ENCODE measurements at regions not wholly inside any gene's neighbourhood (a gene's known extent, or its start where the extent isn't known, plus 50 kb on each side); places are given as distances from the start of the nearest gene placed in this dataset.
"Not testable (repeated sequence)": the region's sequence is repeated elsewhere in the genome, so short reads cannot be mapped to it uniquely, and the experiment has no call there.

DNA sequence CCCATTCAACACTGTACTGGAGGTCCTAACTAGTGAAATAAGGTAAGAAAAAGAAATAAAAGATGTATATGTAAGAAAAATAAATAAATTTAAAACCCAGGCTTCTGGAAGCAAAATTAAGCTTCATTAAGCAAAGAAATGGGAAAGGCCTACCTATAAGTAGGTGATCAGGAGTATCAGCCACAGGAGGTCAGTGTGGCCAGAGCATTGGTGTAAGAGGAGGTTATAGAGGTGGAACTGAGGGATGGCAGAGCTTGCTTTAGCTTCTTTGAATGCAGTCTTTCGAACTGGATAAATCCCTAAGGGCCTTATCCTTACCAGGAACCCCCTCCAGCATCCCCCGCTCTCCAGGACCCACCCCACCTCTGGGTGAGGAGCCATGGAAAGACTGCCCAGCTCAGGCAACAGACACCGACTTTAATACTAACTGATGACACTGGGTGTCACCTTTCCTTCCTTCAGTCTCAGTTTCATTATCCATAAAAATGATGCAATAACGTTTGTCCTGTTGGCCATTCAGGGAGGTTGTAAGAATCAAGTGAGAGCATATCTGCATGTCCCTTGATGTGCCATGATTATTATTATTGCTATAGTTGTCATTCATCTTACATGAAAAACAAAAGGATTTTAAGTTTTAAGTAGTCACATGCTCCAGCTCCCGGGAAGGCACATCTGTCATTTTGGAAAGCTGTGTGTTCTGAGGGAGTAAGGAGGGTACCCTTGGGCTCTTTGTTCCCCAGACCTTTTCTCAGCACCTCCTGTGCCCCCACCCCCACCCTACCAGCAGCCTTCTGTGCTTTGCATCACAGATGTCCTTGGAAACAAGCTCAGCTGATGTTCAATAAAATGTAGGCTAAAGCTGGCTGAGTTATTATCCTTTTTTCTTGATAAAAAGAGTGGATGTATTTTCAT lies 50.8 kb upstream of the CTNNA1 start:
- no peak for DNase-seq (ENCODE audit: low spot score)

DNA sequence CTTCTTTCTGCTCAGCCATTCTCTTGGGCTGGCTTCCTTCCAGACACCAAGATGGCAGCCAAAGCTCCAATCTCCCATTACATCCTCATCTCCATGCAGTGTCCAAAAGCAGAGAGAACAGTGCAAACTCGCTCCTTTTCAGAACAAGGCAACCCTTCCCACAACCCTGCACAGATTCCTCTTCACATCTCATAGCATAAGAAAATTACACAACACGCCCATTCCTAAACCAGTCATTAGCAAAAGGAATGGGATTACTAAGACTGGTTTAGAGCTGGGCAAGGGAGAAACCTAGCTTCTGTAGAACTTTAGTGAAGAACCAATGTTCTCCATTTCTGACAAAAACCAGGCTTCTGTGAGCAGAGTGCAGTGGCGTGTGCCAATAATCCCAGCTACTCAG lies 51.5 kb upstream of the CTNNA1 start:
- DNase-seq (ENCODE audit: low spot score) = no peak

- no peak for DNase-seq (ENCODE audit: low spot score)
These were observed 52.5 kb upstream of the CTNNA1 start for GRCh38 chr5:138700581-138701362.

GRCh38 chr5:138699482-138699881 lies 53.7 kb upstream of the CTNNA1 start:
- no peak for DNase-seq (ENCODE audit: low spot score)

DNA sequence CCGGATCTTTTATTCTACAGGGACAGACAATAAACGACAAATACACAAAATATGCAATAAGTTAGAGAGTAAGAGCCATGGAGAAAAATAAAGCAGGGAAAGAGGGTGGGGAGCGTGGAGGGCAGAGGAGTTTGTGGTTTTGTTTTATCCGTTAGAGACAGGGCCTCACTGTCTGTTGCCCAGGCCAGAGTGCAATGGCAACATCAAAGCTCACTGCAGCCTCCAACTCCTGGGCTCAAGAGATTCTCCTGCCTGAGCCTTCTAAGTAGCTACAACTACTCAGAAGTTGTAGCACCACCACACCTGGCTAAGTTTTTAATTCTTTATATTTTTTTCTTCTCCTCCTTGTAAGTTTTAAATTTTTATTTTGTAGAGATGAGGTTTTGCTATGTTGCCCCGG lies 54.5 kb upstream of the CTNNA1 start:
- no peak for DNase-seq (ENCODE audit: low spot score)

GRCh38 chr5:138697720-138698360 lies 55.4 kb upstream of the CTNNA1 start:
- no peak for DNase-seq (ENCODE audit: low spot score)

- DNase-seq (ENCODE audit: low spot score) = peak; percentile 78
These were observed 56.7 kb upstream of the CTNNA1 start for GRCh38 chr5:138696501-138696900.

DNA sequence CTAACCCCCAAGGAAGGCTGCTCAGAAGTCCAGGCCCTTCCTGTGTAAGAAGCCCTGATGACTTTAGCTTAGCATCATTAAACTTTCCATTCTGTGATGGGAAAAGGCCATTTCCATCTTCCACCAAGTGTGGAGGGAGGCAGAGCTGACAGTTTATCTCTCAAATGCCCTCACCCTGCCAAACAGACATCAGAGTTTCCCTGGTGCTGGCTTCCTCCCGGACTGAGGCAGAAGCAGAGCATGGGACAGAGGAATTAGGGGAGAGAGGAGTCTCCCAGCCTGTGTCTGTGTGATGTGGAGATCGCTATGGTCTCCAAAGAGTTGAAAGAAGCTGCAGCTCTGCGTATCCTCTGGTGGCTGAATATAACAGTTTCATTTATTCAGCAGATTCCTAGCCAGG lies 57.4 kb upstream of the CTNNA1 start:
- no peak for DNase-seq (ENCODE audit: low spot score)

- DNase-seq (ENCODE audit: low spot score) = no peak
These were observed 59.1 kb upstream of the CTNNA1 start for GRCh38 chr5:138694146-138694545.

DNA sequence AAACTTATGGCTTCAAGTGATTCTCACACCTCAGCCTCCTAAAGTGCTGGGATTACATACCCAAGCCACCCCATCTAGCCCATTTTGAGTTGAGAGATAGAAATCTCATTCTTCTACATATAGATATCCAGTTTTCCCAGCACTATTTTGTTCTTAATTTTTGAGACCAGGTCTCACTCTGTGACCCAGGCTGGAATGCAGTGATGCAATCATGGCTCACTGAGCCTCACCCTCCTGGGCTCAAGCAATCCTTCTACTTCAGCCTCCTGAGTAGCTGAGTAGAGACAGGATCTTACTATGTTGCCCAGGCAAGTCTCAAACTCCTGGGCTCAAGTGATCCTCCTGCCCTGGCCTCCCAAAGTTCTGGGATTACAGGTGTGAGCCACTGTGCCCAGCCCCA lies 60.9 kb upstream of the CTNNA1 start:
- no peak for DNase-seq (ENCODE audit: low spot score)

- peak; percentile 24 for DNase-seq (ENCODE audit: low spot score)
These were observed 66.6 kb upstream of the CTNNA1 start for GRCh38 chr5:138686668-138687067.

- peak; percentile 19 for DNase-seq (ENCODE audit: low spot score)
These were observed 68.0 kb upstream of the CTNNA1 start for GRCh38 chr5:138685193-138685745.

GRCh38 chr5:138682462-138682861 lies 70.8 kb upstream of the CTNNA1 start:
- DNase-seq (ENCODE audit: low spot score) = not testable (repeated sequence)

DNA sequence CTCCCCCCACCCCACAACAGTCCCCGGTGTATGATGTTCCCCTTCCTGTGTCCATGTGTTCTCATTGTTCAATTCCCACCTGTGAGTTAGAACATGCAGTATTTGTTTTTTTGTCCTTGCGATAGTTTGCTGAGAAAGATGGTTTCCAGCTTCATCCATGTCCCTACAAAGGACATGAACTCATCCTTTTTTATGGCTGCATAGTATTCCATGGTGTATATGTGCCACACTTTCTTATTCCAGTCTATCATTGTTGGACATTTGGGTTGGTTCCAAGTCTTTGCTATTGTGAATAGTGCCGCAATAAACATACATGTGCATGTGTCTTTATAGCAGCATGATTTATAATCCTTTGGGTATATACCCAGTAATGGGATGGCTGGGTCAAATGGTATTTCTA lies 74.4 kb upstream of the CTNNA1 start:
- DNase-seq (ENCODE audit: low spot score) = not testable (repeated sequence)

DNA sequence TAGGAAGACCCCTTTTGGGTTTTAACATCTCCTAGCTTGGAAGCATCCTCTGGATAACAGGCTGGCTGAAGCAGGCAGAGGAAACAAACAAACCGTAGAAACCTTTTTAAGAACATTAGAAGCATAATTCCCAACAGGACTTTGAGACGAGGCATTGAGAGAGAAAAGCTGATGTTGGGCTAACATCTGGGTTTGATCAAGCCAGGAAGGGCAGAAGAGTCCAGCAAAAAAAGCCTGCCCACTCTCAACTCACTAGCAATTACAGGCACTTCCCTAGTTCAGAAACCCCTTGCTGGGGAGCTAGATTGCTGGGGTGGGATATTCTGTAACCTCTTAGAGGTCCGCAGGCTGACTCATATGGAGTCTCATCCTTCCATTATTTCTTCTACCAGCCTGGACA lies 75.4 kb upstream of the CTNNA1 start:
- DNase-seq (ENCODE audit: low spot score) = no peak

DNA sequence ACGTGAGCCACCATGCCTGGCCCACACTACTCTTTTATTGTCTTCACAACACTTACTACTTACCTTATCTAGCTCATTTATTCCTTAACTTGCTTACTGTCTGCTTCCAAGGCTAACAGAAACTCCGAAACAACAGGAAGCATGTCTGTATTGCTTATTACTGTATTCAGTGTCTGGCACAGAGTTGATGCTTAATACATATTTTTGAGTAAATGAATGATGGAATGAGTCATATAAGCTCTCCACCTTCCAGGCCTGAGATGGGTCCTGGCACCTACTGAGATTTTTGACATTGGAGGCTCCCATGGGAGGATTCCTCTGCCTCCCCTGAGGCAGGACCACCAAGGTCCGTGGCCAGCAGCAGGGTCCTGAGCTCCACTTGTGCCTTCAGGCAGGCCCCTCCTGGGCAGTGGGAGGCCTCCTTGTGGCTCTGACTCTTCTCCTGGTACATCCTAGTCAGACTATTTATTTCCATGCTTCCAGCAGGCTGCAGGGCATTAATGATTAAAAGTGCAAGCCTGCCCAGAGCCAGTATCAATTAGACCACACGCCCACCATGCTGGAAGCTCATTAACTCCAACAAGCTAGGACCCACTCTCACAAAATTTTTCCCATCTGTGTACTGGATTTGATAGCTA lies 76.5 kb upstream of the CTNNA1 start:
- no peak for DNase-seq (ENCODE audit: low spot score)

DNA sequence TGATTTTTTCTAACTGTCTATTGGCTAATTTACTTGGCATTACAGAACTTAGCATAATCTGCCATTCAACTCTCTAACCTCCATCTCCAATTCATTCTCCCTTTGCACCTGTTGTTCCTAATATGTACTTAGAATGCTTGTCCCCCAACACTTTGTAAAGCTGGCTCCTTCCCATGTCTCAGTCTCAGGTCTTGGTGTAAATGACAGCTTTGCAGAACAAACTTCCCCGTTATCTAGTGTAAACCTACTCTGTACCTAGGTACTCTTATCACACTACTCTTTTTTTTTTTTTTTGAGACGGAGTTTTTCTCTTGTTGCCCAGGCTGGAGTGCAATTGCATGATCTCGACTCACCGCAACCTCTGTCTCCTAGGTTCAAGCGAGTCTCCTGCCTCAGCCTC lies 77.2 kb upstream of the CTNNA1 start:
- DNase-seq (ENCODE audit: low spot score) = no peak

- DNase-seq (ENCODE audit: low spot score) = no peak
These were observed 84.5 kb upstream of the CTNNA1 start for GRCh38 chr5:138668451-138669380.

DNA sequence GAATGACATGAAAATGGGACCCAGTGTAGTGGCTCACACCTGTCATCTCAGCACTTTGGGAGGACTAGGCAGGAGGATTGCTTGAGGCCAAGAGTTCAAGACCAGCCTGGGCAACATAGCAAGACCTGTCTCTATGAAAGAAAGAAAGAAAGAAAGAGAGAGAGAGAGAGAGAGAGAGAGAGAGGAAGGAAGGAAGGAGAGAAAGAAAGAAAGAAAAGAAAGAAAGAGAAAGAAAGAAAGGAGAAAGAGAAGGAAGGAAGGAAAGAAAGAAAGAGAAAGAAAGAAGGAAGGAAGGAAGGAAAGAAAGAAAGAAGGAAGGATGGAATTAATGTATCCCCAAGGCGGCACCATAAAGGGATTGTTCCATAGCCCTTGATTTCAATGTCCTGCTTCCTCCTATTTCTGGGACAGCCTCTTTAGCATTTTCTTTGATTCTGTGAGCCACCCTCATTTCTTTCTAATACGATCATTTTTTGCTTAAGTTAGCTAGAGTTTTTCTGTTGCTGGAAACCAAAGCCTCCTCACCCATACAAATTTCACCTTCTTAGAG lies 85.4 kb upstream of the CTNNA1 start:
- DNase-seq (ENCODE audit: low spot score) = not testable (repeated sequence)

DNA sequence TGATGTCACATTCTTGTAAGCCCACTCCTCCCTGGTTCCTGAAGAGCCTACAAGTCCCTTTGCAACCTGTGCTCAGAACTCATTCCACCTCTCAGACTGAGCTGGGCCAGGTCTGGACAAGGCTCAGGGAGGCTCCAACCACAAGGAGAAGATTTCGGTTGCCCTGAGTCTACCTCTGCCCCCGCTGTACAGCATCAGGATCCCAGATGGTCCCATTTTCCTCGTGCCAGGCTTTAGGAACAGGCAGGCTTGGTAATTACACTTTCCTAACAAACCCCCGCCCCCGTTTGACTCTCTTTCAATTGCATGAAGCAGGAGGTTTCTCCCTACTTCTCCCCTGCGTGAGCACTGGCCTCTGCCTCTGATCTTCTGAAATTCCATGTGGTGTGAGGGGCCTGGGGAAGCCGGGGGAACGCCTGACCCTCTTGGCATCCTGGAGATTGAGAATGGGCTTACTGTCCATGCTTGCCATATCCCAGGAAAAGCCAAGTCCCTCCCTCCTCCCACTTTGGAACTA lies 86.9 kb upstream of the CTNNA1 start:
- DNase-seq (ENCODE audit: low spot score) = no peak

All from RKO (cell line).